Left lung (tissue), 4 donors: ENCODE measurements at regions not wholly inside any gene's neighbourhood (a gene's known extent, or its start where the extent isn't known, plus 50 kb on each side); places are given as distances from the start of the nearest gene placed in this dataset.

ENCODE experiments used
- ATAC-seq: fragments of 200-7000 bp; cut with Tn5 transposase; one replicate; pipeline ENCODE4 v1.9.1; 2020; ENCODE audit warnings: moderate library complexity
- DNase-seq, 4 donors: peaks; one replicate each; pipeline ENCODE4 v3.0.0-alpha.2; 2013 to 2020
- H3K27ac ChIP-seq, 2 donors: fragments of 200-600 bp; sonication (generic) in 1 of 2; one replicate each; pipeline versions ENCODE4 v1.5.0 to v1.8.0; 2020 to 2021
- H3K27me3 ChIP-seq, 2 donors: fragments of 200-600 bp; sonication (generic) in 1 of 2; one replicate each; pipeline versions ENCODE4 v1.5.0 to v1.8.0; 2020 to 2021
- H3K36me3 ChIP-seq, 2 donors: fragments of 200-600 bp; sonication (generic) in 1 of 2; one replicate each; pipeline versions ENCODE4 v1.5.0 to v1.8.0; 2020 to 2021
- H3K4me1 ChIP-seq, 2 donors: fragments of 200-600 bp; one replicate each; pipeline ENCODE4 v1.8.0; 2021
- H3K4me3 ChIP-seq, 2 donors: fragments of 200-600 bp; sonication (generic) in 1 of 2; one replicate each; pipeline versions ENCODE4 v1.5.0 to v1.8.0; 2020 to 2021; ENCODE audit warnings: mild to moderate bottlenecking in 1 of 2
- H3K9me3 ChIP-seq, 2 donors: fragments of 200-600 bp; sonication (generic) in 1 of 2; one replicate each; pipeline versions ENCODE4 v1.5.0 to v1.8.0; 2020 to 2021
- intact Hi-C, 2 donors: fragments of 100-400 bp; cut with DNase I; formaldehyde crosslinking; loops; one replicate each; pipeline versions ENCODE4 v1.11.2 to v1.14.2; 2022
- TF ChIP-seq, protein P1 (sequence below), 2 donors: fragments of 200-600 bp; sonication (generic) in 1 of 2; IDR thresholded peaks; one replicate each; pipeline versions ENCODE4 v1.5.0 to v1.8.0; 2021; ENCODE audit warnings: antibody characterized with exemption in 2 of 2
- donor health status: DM: no; HTN: yes; CAD: no.
- donor health status: DM: no; HTN: no; CAD: no.

- ATAC-seq (no peak), DNase-seq (no peak)
- intact Hi-C loops, result no loop called here
- Histone ChIP-seq H3K27ac (no peak overlapping the region), H3K4me1 (no peaks in the 10 kb centered on the region), H3K36me3 (no peaks in the 10 kb centered on the region), H3K4me3 (no peak overlapping the region), H3K9me3 (no peaks in the 10 kb centered on the region), H3K27me3 (no peaks in the 10 kb centered on the region)
- TF ChIP-seq, protein P1, sequence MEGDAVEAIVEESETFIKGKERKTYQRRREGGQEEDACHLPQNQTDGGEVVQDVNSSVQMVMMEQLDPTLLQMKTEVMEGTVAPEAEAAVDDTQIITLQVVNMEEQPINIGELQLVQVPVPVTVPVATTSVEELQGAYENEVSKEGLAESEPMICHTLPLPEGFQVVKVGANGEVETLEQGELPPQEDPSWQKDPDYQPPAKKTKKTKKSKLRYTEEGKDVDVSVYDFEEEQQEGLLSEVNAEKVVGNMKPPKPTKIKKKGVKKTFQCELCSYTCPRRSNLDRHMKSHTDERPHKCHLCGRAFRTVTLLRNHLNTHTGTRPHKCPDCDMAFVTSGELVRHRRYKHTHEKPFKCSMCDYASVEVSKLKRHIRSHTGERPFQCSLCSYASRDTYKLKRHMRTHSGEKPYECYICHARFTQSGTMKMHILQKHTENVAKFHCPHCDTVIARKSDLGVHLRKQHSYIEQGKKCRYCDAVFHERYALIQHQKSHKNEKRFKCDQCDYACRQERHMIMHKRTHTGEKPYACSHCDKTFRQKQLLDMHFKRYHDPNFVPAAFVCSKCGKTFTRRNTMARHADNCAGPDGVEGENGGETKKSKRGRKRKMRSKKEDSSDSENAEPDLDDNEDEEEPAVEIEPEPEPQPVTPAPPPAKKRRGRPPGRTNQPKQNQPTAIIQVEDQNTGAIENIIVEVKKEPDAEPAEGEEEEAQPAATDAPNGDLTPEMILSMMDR (IDR thresholded peaks at IDR 0.05), result no peak
Measured at GRCh38 chr4:160846121-160846520, 1317.7 kb downstream of the FSTL5 start.

DNA sequence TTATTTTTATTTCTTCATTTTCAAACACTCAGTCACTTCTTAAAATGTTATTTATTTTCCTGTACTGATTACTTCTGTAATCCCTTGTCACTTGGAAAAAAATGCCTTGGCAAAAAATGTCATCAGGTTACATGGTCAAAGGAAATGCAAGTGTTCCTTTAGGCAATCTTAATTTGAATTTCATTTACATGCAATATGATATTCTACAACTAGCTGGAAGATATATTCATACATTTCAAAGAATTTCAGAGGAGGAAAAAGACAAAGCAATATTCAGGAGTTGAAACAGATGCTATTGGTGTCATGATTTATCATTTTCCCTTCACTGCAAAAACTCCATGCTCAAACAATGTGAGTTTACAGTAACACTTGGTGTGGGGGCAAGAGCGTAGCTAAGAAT lies 1316.6 kb downstream of the FSTL5 start:
- no peaks in the 10 kb centered on the region for H3K4me1 ChIP-seq
- no peaks in the 10 kb centered on the region for H3K27me3 ChIP-seq
- intact Hi-C loops, result no loop called here
- no peaks in the 10 kb centered on the region for H3K9me3 ChIP-seq
- TF ChIP-seq, protein P1 (IDR thresholded peaks at IDR 0.05), result no peak
- DNase-seq (no peak), ATAC-seq (no peak)
- no peaks in the 10 kb centered on the region for H3K36me3 ChIP-seq
- no peak overlapping the region for H3K4me3 ChIP-seq
- no peak overlapping the region for H3K27ac ChIP-seq

- DNase-seq (no peak), ATAC-seq (no peak)
- no peaks in the 10 kb centered on the region for H3K4me1 ChIP-seq
- no peaks in the 10 kb centered on the region for H3K27me3 ChIP-seq
- no peaks in the 10 kb centered on the region for H3K36me3 ChIP-seq
- H3K27ac ChIP-seq, result no peak overlapping the region
- TF ChIP-seq, protein P1 (IDR thresholded peaks at IDR 0.05), result no peak
- intact Hi-C loops, result no loop called here
- H3K4me3 ChIP-seq, result no peak overlapping the region
- H3K9me3 ChIP-seq, result no peaks in the 10 kb centered on the region
Measured at GRCh38 chr4:160848489-160848888, 1315.3 kb downstream of the FSTL5 start.

DNA sequence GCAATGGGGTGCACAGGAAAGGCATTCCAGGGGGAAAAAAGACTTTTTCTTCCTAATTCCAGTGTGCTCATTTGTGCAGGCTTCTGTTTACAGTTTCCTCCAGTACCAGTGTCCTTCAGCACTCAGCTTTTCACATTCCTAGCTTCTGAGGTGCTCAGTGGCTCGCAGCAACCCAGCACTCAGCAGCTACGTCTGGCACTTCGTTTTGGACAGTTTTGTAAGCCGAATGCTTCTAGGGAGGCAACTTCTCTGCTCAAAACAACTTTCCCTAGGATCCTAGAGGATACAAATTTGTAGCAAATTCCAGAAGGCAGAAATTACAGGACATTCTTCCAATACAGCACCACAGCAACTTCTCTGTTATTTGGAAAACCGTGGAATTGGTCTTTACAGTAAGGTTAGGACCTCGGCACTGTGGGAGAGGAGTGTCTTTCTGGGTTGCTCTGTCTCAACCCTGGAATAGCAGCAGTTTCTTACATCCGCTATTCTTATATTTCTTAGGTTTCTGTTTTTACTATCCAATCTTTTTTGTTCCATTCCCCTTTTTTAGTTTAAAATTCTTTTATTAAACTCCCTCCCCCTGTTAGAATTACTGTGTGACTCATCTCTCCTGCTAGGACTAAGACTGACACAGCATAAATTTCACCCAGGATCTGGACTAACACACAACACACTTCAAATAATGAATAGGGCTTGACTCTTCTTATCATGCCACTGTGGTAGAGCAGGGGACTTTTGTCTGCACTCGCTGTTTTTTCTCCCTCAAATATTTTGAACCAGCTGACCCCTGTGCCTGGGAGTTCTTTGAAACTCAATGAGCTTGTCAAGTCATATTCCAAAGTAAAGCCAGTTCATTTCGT lies 1314.7 kb downstream of the FSTL5 start:
- Histone ChIP-seq H3K4me3 (no peak overlapping the region), H3K27me3 (no peaks in the 10 kb centered on the region), H3K9me3 (no peaks in the 10 kb centered on the region), H3K4me1 (no peaks in the 10 kb centered on the region), H3K36me3 (no peaks in the 10 kb centered on the region), H3K27ac (no peak overlapping the region)
- ATAC-seq (peak; percentile 84), DNase-seq (no peak)
- intact Hi-C loops, result no loop called here
- TF ChIP-seq, protein P1 (IDR thresholded peaks at IDR 0.05), result no peak

- no peak for DNase-seq
- Histone ChIP-seq H3K27ac (no peak overlapping the region), H3K27me3 (no peaks in the 10 kb centered on the region), H3K4me1 (no peaks in the 10 kb centered on the region), H3K36me3 (no peaks in the 10 kb centered on the region), H3K9me3 (no peaks in the 10 kb centered on the region), H3K4me3 (no peak overlapping the region)
- TF ChIP-seq, protein P1 (IDR thresholded peaks at IDR 0.05), result no peak
- ATAC-seq, result no peak
- intact Hi-C loops, result no loop called here
Measured at GRCh38 chr4:160864253-160864652, 1299.5 kb downstream of the FSTL5 start.
